AG09309 (cell line): ENCODE measurements at regions not wholly inside any gene's neighbourhood (a gene's known extent, or its start where the extent isn't known, plus 50 kb on each side); places are given as distances from the start of the nearest gene placed in this dataset.

Experiments
- DNase-seq: peaks from one replicate; pipeline ENCODE4 v3.0.0-alpha.2; 2010; ENCODE audit warnings: low read depth
- H3K4me3 ChIP-seq: 2 replicates; pipeline ENCODE4 v1.5.1; 2011; ENCODE audit warnings: mild to moderate bottlenecking, low read depth, low read length, moderate library complexity; ENCODE audit not compliant: control insufficient read depth
- CTCF ChIP-seq: IDR thresholded peaks from 2 replicates; pipeline ENCODE4 v1.5.1; 2011; ENCODE audit warnings: mild to moderate bottlenecking, low read depth, low read length, inconsistent platforms; ENCODE audit not compliant: insufficient read depth, control insufficient read depth; ENCODE audit errors: missing control alignments

- H3K4me3 ChIP-seq = no peak overlapping the region
- no peak for DNase-seq
- no peak for TF ChIP-seq CTCF
Measured at GRCh38 chr6:27767851-27768250, 144.3 kb downstream of the OR2B2 start.

GRCh38 chr6:27766405-27766804 lies 145.8 kb downstream of the OR2B2 start:
- no peak for DNase-seq
- TF ChIP-seq CTCF = no peak
- H3K4me3 ChIP-seq = no peak overlapping the region

- TF ChIP-seq CTCF = no peak
- DNase-seq = no peak
- no peak overlapping the region for H3K4me3 ChIP-seq
Measured at GRCh38 chr6:27765028-27765590, 147.1 kb downstream of the OR2B2 start.

GRCh38 chr6:27761391-27761790 lies 150.8 kb downstream of the OR2B2 start:
- no peak for TF ChIP-seq CTCF
- H3K4me3 ChIP-seq = no peak overlapping the region
- DNase-seq = no peak

- TF ChIP-seq CTCF = no peak
- DNase-seq = no peak
- H3K4me3 ChIP-seq = no peak overlapping the region
Measured at GRCh38 chr6:27760464-27760863, 151.7 kb downstream of the OR2B2 start.

DNA sequence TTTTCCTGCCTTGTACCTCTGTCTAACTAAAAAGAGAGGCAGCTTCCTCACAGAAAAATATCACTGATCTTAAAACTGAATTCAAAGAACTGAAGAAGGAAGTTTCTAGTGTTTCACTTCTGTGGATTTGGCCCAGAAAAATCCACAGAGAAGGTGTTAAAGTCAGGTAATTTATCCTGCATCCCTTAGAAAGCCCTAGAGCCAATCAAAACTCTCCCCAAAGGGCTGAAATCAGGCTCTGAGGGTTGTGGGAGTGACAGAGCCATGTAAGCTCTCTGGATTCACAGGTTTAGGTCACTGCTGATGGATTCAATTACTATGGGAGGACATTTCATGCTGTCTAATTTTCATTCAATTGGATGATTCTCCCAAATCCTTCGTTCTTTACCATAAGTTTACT lies 152.3 kb downstream of the OR2B2 start:
- no peak for TF ChIP-seq CTCF
- H3K4me3 ChIP-seq = no peak overlapping the region
- no peak for DNase-seq

DNA sequence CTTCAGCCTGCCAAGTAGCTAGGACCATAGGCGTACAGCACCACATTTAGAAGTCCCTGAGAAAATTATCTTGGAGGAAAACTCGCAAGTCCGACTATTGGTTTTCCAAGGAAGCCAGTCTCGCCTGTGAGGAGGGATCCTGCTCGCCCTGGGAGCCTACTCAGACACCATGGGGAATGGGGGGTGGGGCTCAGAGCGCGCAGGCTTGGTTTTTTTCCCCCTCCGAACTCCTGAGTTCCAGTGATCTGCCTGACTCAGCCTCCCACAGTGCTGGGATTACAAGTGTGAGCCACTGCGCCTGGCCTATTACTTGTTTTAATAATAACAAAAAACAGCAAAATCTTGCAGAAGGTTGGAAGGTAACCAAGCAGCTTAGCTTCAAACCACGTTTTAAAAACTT lies 153.7 kb downstream of the OR2B2 start:
- no peak for TF ChIP-seq CTCF
- DNase-seq = no peak
- no peak overlapping the region for H3K4me3 ChIP-seq
